ENCODE measurements at regions not wholly inside any gene's neighbourhood (a gene's known extent, or its start where the extent isn't known, plus 50 kb on each side); places are given as distances from the start of the nearest gene placed in this dataset.

- TF ChIP-seq, protein P1, sequence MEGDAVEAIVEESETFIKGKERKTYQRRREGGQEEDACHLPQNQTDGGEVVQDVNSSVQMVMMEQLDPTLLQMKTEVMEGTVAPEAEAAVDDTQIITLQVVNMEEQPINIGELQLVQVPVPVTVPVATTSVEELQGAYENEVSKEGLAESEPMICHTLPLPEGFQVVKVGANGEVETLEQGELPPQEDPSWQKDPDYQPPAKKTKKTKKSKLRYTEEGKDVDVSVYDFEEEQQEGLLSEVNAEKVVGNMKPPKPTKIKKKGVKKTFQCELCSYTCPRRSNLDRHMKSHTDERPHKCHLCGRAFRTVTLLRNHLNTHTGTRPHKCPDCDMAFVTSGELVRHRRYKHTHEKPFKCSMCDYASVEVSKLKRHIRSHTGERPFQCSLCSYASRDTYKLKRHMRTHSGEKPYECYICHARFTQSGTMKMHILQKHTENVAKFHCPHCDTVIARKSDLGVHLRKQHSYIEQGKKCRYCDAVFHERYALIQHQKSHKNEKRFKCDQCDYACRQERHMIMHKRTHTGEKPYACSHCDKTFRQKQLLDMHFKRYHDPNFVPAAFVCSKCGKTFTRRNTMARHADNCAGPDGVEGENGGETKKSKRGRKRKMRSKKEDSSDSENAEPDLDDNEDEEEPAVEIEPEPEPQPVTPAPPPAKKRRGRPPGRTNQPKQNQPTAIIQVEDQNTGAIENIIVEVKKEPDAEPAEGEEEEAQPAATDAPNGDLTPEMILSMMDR (IDR thresholded peaks at IDR 0.05; ENCODE audit: low read depth, low read length, missing control alignments): no peak
- no peak overlapping the region for H3K4me3 ChIP-seq (ENCODE audit: low read depth, low read length)
- in situ Hi-C loops (cut with HindIII; ENCODE audit: low sequenced_read_pairs): loop anchor here (10.0 kb wide), 2 partner anchors 135 to 205 kb away; no protein-coding TSS in a partner anchor
- DNase-seq (ENCODE audit: low read depth): no peak
Observed at GRCh38 chr6:170100046-170100445, 190.8 kb downstream of the DLL1 start.

- no peak for DNase-seq (ENCODE audit: low read depth)
- H3K4me3 ChIP-seq (ENCODE audit: low read depth, low read length): no peak overlapping the region
- in situ Hi-C loops (cut with HindIII; ENCODE audit: low sequenced_read_pairs): no loop called here
- TF ChIP-seq, protein P1 (IDR thresholded peaks at IDR 0.05; ENCODE audit: low read depth, low read length, missing control alignments): no peak
Observed at GRCh38 chr6:170099387-170099786, 191.5 kb downstream of the DLL1 start.

GRCh38 chr6:170098428-170099170 is 192.3 kb downstream of the DLL1 start:
- in situ Hi-C loops (cut with HindIII; ENCODE audit: low sequenced_read_pairs): no loop called here
- TF ChIP-seq, protein P1 (IDR thresholded peaks at IDR 0.05; ENCODE audit: low read depth, low read length, missing control alignments): no peak
- no peak overlapping the region for H3K4me3 ChIP-seq (ENCODE audit: low read depth, low read length)
- no peak for DNase-seq (ENCODE audit: low read depth)

GRCh38 chr6:170097505-170098427 is 193.1 kb downstream of the DLL1 start:
- in situ Hi-C loops (cut with HindIII; ENCODE audit: low sequenced_read_pairs): no loop called here
- TF ChIP-seq, protein P1 (IDR thresholded peaks at IDR 0.05; ENCODE audit: low read depth, low read length, missing control alignments): no peak
- H3K4me3 ChIP-seq (ENCODE audit: low read depth, low read length): no peak overlapping the region
- DNase-seq (ENCODE audit: low read depth): no peak

GRCh38 chr6:170096803-170097504 is 193.9 kb downstream of the DLL1 start:
- in situ Hi-C loops (cut with HindIII; ENCODE audit: low sequenced_read_pairs): no loop called here
- TF ChIP-seq, protein P1 (IDR thresholded peaks at IDR 0.05; ENCODE audit: low read depth, low read length, missing control alignments): no peak

DNA sequence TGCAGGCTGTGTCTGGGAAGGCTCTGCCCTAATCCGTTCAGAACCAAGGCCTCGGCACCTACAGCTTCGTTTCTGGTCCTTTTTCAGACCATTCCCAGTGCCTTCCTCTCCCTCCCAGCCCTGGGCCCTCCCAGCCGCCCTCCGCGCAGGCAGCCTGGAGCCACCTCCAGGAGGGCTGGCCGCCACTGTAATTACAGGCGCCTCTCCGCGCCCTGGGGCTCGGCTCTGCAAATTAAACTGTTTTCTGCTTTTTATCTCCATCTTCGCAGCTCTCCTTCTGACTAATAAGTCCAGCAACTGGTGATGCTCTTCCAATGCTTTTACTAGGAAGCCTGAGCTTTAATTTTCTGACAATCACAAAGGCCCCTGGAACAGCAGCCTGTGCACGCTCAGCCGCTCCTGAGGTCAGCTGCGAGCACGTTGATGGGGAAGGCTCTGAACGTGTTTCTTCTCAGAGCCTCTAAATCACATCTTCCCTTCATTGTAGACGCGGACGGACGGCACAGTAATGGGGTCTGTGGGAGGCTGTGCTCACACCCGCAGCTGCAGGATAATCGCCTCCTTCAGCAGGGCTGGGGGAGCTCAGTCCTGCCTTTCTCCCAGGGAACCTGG is 194.6 kb downstream of the DLL1 start:
- TF ChIP-seq, protein P1 (IDR thresholded peaks at IDR 0.05; ENCODE audit: low read depth, low read length, missing control alignments): no peak

More at GRCh38 chr6:170096803-170097504, 193.9 kb downstream of the DLL1 start:
- H3K4me3 ChIP-seq (ENCODE audit: low read depth, low read length): no peak overlapping the region
- DNase-seq (ENCODE audit: low read depth): no peak

More for the DNA sequence above, 194.6 kb downstream of the DLL1 start:
- no peak for DNase-seq (ENCODE audit: low read depth)
- H3K4me3 ChIP-seq (ENCODE audit: low read depth, low read length): no peak overlapping the region
- in situ Hi-C loops (cut with HindIII; ENCODE audit: low sequenced_read_pairs): no loop called here

Measured in astrocyte of the cerebellum (primary cell).